Stimulated activated CD8-positive, alpha-beta memory T cell treated with anti-CD3 and anti-CD28 coated beads, Interleukin-2, amount 100 ng/mL, for 1 hour (primary cell): ENCODE measurements at regions not wholly inside any gene's neighbourhood (a gene's known extent, or its start where the extent isn't known, plus 50 kb on each side); places are given as distances from the start of the nearest gene placed in this dataset.

Experiments
- DNase-seq, 2 donors: peaks; one replicate each; pipeline ENCODE4 v3.0.0-alpha.2; 2020; ENCODE audit warnings: low read depth in 2 of 2

- DNase-seq = no peak
Observed at GRCh38 chr2:43171789-43172188, 54.6 kb downstream of the ZFP36L2 start.

- DNase-seq = no peak
Observed at GRCh38 chr2:43170405-43171105, 55.9 kb downstream of the ZFP36L2 start.

- DNase-seq = peak; percentile 34 to 40
Observed at GRCh38 chr2:43169987-43170386, 56.4 kb downstream of the ZFP36L2 start.

- DNase-seq = no peak
Observed at GRCh38 chr2:43169099-43169945, 57.1 kb downstream of the ZFP36L2 start.

GRCh38 chr2:43168016-43168369, 58.4 kb downstream of the ZFP36L2 start:
- no peak for DNase-seq

GRCh38 chr2:43165378-43166069, 60.9 kb downstream of the ZFP36L2 start:
- no peak for DNase-seq

GRCh38 chr2:43164686-43165085, 61.7 kb downstream of the ZFP36L2 start:
- no peak for DNase-seq

- no peak for DNase-seq
Observed at GRCh38 chr2:43163584-43164270, 62.7 kb downstream of the ZFP36L2 start.

- no peak for DNase-seq
Observed at GRCh38 chr2:43162511-43162776, 64.0 kb downstream of the ZFP36L2 start.

GRCh38 chr2:43161650-43162510, 64.5 kb downstream of the ZFP36L2 start:
- no peak for DNase-seq

- DNase-seq = no peak
Observed at GRCh38 chr2:43160778-43161177, 65.6 kb downstream of the ZFP36L2 start.

- no peak for DNase-seq
Observed at GRCh38 chr2:43159797-43160196, 66.6 kb downstream of the ZFP36L2 start.

- DNase-seq = no peak
Observed at GRCh38 chr2:43158259-43158880, 68.0 kb downstream of the ZFP36L2 start.

- no peak for DNase-seq
Observed at GRCh38 chr2:43157506-43158246, 68.7 kb downstream of the ZFP36L2 start.

- DNase-seq = no peak
Observed at GRCh38 chr2:43155851-43156411, 70.5 kb downstream of the ZFP36L2 start.

GRCh38 chr2:43154685-43155084, 71.7 kb downstream of the ZFP36L2 start:
- DNase-seq = no peak

GRCh38 chr2:43152741-43153647, 73.4 kb downstream of the ZFP36L2 start:
- no peak for DNase-seq

GRCh38 chr2:43152186-43152585, 74.2 kb downstream of the ZFP36L2 start:
- no peak for DNase-seq
